Motor neuron (in vitro differentiated cells): ENCODE measurements at regions not wholly inside any gene's neighbourhood (a gene's known extent, or its start where the extent isn't known, plus 50 kb on each side); places are given as distances from the start of the nearest gene placed in this dataset.

Source experiments
- ATAC-seq, 8 experiments: fragments of 200-7000 bp; cut with Tn5 transposase; replicated peaks in 6 of 8; 2 replicates each; pipeline ENCODE4 v1.8.0; 2021; ENCODE audit warnings: mild to moderate bottlenecking in 8 of 8, moderate library complexity in 8 of 8
- H3K27ac ChIP-seq, 2 donors: fragments of 250-450 bp; sonication (Bioruptor Pico); 2 replicates each; pipeline ENCODE4 v1.9.0; 2021; ENCODE audit warnings: antibody characterized with exemption in 2 of 2, mild to moderate bottlenecking in 2 of 2, moderate library complexity in 1 of 2
- H3K4me1 ChIP-seq, 2 donors: fragments of 250-450 bp; sonication (Bioruptor Pico); replicated peaks in 1 of 2; 2 replicates each; pipeline ENCODE4 v1.6.1; 2021; ENCODE audit warnings: antibody characterized with exemption in 2 of 2, mild to moderate bottlenecking in 2 of 2, moderate library complexity in 1 of 2
- H3K4me3 ChIP-seq, 5 donors: fragments of 250-450 bp; sonication (Bioruptor Pico); 2 replicates each; pipeline ENCODE4 v1.9.0; 2021; ENCODE audit warnings: antibody characterized with exemption in 5 of 5, mild to moderate bottlenecking in 5 of 5, moderate library complexity in 4 of 5
- WGBS, 10 experiments: fragments of 450-650 bp; shearing (Covaris generic); methylation state at CpG; one replicate each; pipeline ENCODE4 v1.0.0; 2022; 5-methylcytosine and 5-hydroxymethylcytosine counted together
- in situ Hi-C, 9 experiments: fragments of 400-800 bp; cut with MboI; loops; one replicate each; pipeline ENCODE4 v1.15.0; 2021; ENCODE audit warnings: low sequenced_read_pairs in 9 of 9, low pct_unique_long_range_greater_than_20kb in 2 of 9; ENCODE audit not compliant: unreplicated experiment in 9 of 9

DNA sequence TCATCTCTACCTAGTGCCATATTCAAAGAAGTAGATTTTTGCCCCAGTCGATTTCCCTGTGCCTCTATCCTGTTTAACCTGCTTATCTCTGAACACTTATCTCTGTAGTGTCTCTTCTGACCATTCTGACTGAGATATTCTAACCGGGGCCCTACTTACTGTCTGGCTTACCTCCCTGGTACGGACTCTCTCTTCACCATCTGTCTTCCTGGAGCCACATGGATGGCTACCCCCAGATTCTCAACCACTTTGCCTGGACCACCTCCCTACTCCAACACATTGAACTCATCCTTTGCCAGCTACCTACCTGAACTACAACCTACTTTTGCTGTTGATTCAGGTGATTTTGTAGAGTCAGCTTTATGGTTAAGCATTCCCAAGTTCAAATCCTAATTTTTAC is 397.4 kb upstream of the SLC24A2 start:
- in situ Hi-C loops = no loop called here
- H3K4me1 ChIP-seq = peaks cover 5 to 8% of the 10 kb centered on the region in 2 donors
- no peak for ATAC-seq
- no peak overlapping the region for H3K27ac ChIP-seq
- H3K4me3 ChIP-seq = no peak overlapping the region
- 0 to 83% (median 70%) methylated on average over 1 to 3 of the region's 3 CpGs; no CpG with 5 or more reads in 1 of the 10 experiments for WGBS, 10 experiments

- H3K4me1 ChIP-seq = peaks cover 0 to 2% of the 10 kb centered on the region in 2 donors
- in situ Hi-C loops = no loop called here
- no peak overlapping the region for H3K27ac ChIP-seq
- ATAC-seq = no peak
- no peak overlapping the region for H3K4me3 ChIP-seq
Observed at GRCh38 chr9:20184541-20184940, 395.7 kb upstream of the SLC24A2 start.

DNA sequence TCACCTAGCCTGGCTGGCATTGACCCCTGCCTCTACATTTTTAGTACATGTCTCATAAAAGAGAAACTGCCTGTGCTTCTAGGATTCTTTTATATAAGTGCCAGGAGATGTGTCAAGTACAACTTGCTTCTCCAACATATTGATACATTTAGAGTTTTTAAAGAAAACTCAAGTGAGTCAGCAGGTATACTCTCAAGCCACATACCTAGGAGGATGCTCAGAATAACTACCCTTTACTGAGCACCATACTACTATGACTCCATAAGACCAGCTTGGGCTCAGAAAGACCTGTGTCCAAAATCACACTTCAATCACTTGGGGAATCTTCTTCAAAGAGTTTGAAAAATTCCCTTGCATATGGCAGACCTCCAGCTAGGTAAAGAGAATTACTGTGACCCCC is 389.8 kb upstream of the SLC24A2 start:
- no peak for ATAC-seq
- H3K4me1 ChIP-seq = no peaks in the 10 kb centered on the region
- no peak overlapping the region for H3K27ac ChIP-seq
- no peak overlapping the region for H3K4me3 ChIP-seq
- in situ Hi-C loops = no loop called here

DNA sequence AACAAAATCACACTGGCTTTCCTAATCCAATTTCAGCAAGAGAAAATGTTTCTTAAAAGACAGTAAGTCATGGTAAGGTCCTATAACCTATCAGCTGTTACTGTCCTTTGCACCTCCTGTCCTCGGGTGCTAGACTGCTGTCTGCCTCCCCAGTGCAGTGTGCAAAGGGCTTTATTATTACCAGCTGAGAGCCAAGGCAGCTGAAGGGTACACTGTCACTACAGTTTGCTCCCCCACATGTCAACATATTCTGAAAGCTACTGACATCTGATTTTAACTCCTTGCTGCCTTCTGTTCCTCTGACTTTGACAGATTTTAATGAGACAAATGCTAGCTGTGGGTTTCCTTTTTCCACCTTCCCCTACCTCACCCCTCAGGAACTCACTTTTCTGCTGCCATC is 389.4 kb upstream of the SLC24A2 start:
- in situ Hi-C loops = no loop called here
- Histone ChIP-seq H3K4me3 (no peak overlapping the region), H3K27ac (no peak overlapping the region), H3K4me1 (no peaks in the 10 kb centered on the region)
- no peak for ATAC-seq
- WGBS, 10 experiments = 0 to 80% (median 17%) methylated on average over 1 of the region's 1 CpG; no CpG with 5 or more reads in 6 of the 10 experiments

- no peaks in the 10 kb centered on the region for H3K4me1 ChIP-seq
- 82 to 100% (median 100%) methylated on average over 1 to 2 of the region's 3 CpGs; no CpG with 5 or more reads in 7 of the 10 experiments for WGBS, 10 experiments
- no peak for ATAC-seq
- H3K4me3 ChIP-seq = no peak overlapping the region
- H3K27ac ChIP-seq = no peak overlapping the region
- in situ Hi-C loops = no loop called here
Observed at GRCh38 chr9:20170122-20170521, 381.3 kb upstream of the SLC24A2 start.

- no peak overlapping the region for H3K27ac ChIP-seq
- H3K4me1 ChIP-seq = no peaks in the 10 kb centered on the region
- H3K4me3 ChIP-seq = no peak overlapping the region
- ATAC-seq = no peak
- WGBS, 10 experiments = 25 to 94% (median 81%) methylated on average over 1 to 3 of the region's 3 CpGs
- in situ Hi-C loops = no loop called here
Observed at GRCh38 chr9:20152151-20152725, 363.4 kb upstream of the SLC24A2 start.

DNA sequence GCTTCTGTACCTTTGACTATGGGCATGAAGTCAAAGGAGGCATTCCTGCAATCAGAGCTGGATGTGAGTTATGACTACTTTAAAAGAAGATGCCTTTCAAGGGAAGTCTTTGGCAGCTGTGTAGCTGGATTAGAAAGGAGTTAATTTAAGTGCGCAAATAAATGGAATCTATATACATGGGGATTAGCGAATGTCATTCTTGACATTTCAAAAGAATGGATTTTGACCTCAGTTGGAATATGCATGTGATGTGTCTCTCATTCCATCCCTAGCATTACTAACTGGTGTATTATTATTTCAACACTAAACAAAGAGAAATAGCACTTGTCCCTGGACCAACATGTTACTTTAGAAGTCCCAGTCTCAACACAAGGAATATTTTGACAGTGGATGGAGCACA is 359.6 kb upstream of the SLC24A2 start:
- in situ Hi-C loops = no loop called here
- WGBS, 10 experiments = 27 to 100% (median 91%) methylated on average over 1 to 2 of the region's 2 CpGs; no CpG with 5 or more reads in 1 of the 10 experiments

DNA sequence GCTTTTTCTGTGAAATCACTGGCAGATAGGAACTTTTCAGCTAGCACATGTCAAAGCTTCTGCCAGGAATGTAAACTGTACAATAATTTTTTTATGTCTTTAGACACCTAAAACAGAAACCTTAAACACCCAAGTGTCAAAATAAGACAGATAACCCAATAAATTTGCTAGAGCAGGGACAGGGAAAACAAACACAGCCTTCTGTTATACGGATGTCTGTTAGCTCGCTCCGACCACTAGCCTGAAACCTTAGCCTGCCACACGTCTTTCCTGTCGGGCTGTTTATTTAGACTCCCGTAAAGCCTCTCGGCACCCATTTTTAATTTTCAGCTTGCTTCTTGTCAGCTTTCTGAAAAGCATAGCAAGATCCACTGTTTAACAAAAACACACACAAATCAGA is 355.4 kb upstream of the SLC24A2 start:
- Histone ChIP-seq H3K27ac (no peak overlapping the region), H3K4me3 (no peak overlapping the region), H3K4me1 (peaks cover 24 to 28% of the 10 kb centered on the region in 2 donors)
- WGBS, 10 experiments = 0 to 47% (median 0%) methylated on average over 1 to 5 of the region's 7 CpGs; no CpG with 5 or more reads in 4 of the 10 experiments
- ATAC-seq = peak in 5 of 8 experiments; percentile 53 to 77 (median 70)
- in situ Hi-C loops = no loop called here

More for the DNA sequence above, 359.6 kb upstream of the SLC24A2 start:
- Histone ChIP-seq H3K27ac (no peak overlapping the region), H3K4me3 (no peak overlapping the region), H3K4me1 (peaks cover 12 to 15% of the 10 kb centered on the region in 2 donors)
- ATAC-seq = peak in 3 of 8 experiments; percentile 50 to 78 (median 71)

DNA sequence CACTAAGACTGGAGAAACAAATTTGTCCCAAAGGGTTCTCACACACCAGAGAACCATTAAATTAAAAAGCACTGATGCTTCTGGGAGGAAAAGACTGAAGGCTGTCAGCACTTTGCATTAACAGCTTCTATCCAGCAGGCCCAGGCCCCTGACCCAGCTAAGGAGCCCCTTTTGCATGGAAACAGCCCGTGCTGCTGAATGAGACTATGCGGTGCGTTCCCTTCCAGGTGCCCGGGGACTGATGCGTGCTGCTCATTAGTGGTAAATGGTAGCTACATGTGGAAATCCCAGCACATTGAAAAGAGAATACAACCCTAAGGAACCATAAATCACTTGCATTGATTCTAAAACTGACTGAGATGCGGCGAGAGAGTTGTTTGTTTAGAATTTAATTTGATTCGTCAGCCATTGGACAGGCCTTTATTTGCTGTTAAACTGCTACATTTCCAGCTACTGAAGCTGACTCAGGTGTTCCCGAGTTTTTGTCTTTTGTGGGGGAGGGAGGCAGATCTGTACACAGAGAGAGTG is 351.0 kb upstream of the SLC24A2 start:
- peak in 5 of 8 experiments; percentile 74 to 91 (median 81) for ATAC-seq
- H3K4me3 ChIP-seq = no peak overlapping the region
- H3K4me1 ChIP-seq = peaks cover 24 to 31% of the 10 kb centered on the region in 2 donors
- in situ Hi-C loops = no loop called here
- whole genome bisulfite sequencing, 10 experiments = 7 to 76% (median 33%) methylated on average over 2 to 9 of the region's 9 CpGs; no CpG with 5 or more reads in 1 of the 10 experiments
- H3K27ac ChIP-seq = no peak overlapping the region

DNA sequence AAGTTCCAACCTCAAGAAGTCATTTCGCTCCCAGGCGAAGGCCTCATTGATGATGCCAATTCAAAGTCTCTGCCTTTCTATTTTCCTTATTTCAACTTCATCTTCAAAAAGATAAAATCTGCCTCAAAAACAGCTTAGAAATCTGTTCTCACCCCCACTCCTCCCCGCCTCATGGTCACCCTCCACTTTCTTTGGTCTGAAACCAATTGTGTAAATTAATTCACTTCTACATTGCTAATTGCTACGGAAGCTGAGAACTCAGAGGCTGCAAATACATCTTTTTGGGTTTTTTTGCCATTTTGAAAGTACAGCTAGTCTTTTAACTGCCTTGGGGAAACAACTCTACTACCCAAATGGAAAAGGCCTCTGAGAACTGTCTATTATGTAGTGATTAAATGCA is 350.0 kb upstream of the SLC24A2 start:
- Histone ChIP-seq H3K4me1 (peaks cover 17 to 21% of the 10 kb centered on the region in 2 donors), H3K4me3 (no peak overlapping the region), H3K27ac (no peak overlapping the region)
- in situ Hi-C loops = no loop called here
- WGBS, 10 experiments = 66 to 100% (median 94%) methylated on average over 1 to 4 of the region's 4 CpGs; no CpG with 5 or more reads in 1 of the 10 experiments
- no peak for ATAC-seq

DNA sequence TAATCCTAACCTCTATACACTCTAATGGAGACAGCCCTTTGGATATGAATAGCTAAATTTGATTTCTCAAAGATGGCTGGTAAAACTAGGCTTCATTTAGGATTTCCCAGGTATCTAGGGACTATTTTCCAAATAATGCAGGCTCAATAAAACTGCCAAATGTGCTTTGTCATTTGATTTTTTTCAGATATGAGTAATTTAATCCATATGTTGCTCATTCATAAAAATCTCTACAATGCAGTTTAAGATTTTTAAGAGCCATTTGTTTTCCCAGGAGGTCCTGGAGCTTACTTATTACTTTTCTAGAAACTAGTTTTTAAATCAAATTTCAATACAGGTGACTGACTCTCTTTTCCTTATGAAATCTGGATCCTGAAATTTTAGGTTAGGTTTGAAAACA is 349.3 kb upstream of the SLC24A2 start:
- Histone ChIP-seq H3K4me1 (peaks cover 13 to 18% of the 10 kb centered on the region in 2 donors), H3K27ac (no peak overlapping the region), H3K4me3 (no peak overlapping the region)
- no peak for ATAC-seq
- in situ Hi-C loops = no loop called here

DNA sequence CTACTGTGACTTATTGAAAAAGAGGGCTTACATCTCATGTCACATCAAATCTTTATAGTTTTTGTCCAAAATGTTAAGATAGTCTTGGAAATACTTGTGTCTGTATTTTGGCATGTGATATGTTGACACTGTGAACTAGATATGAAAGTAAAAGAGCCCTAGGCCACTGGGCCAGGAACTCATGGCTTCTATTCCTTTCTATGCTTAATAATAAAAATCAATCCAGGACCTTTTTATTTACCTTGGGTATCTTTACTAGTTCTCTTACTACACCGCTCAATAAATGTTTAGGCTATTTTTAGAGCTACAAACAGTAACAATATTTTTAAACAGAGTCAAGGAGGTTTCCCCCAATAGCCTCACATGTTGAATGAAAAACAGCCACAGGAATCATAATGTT is 348.6 kb upstream of the SLC24A2 start:
- in situ Hi-C loops = no loop called here
- ATAC-seq = no peak
- WGBS, 10 experiments = 0 to 100% (median 60%) methylated on average over 1 of the region's 1 CpG; no CpG with 5 or more reads in 4 of the 10 experiments
- Histone ChIP-seq H3K4me1 (peaks cover 13 to 18% of the 10 kb centered on the region in 2 donors), H3K4me3 (no peak overlapping the region), H3K27ac (no peak overlapping the region)

DNA sequence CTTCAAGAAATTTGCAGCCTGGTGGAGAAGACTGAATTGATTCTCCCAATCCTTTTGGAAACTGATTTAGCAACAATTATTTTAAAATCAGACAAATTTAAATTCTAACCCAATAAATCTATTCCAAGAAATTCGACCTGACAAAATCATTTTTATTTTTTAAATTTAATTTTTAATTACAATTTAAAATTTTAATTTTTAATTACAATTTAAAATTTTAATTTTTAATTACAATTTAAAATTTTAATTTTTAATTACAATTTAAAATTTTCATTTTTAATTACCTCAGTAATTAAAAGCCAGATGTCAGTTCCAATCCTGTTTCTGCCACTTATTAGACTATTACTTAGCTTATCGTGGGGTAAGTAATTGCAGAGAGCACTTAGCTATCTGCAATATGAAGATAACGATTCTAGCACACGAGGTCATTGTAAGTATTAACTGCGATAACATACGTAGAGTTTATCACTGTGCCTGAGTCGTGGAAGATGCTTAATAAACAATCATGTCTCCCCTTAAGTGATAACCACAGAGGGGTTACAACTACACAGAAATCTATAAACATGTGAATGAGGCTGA is 346.4 kb upstream of the SLC24A2 start:
- WGBS, 10 experiments = 53 to 97% (median 88%) methylated on average over 6 to 7 of the region's 7 CpGs
- H3K27ac ChIP-seq = no peak overlapping the region
- no peak overlapping the region for H3K4me3 ChIP-seq
- no peak for ATAC-seq
- in situ Hi-C loops = no loop called here
- peaks cover 13 to 20% of the 10 kb centered on the region in 2 donors for H3K4me1 ChIP-seq

DNA sequence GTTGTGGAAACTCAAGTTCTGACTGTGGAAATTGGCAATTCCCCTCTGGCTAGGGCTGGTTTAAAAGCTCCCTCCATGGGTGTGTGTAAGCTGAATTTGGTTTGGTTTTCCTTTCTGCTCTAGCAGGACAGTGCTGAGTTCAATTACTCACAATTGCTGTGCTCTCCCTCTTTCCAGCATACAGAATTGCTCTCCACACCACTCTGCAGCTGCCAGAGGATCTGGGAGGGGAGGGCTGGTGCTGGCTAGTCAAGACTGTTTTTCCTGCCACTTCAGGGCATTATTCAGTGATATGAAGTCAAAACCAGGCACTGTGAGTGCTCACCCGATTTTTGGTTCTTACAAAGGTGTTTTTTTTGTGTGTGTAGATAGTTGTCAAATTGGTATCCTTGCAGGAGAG is 336.9 kb upstream of the SLC24A2 start:
- peak in 3 of 8 experiments; percentile 54 to 80 (median 67) for ATAC-seq
- in situ Hi-C loops = no loop called here
- H3K4me1 ChIP-seq = no peaks in the 10 kb centered on the region
- WGBS, 10 experiments = 0 to 71% (median 46%) methylated on average over 1 of the region's 1 CpG; no CpG with 5 or more reads in 2 of the 10 experiments
- H3K27ac ChIP-seq = no peak overlapping the region
- H3K4me3 ChIP-seq = no peak overlapping the region
